SU-DHL-6 (cell line): ENCODE measurements at regions not wholly inside any gene's neighbourhood (a gene's known extent, or its start where the extent isn't known, plus 50 kb on each side); places are given as distances from the start of the nearest gene placed in this dataset.
A peak's percentile ranks its signal among the peaks of the same experiment; 100 is the strongest.

Experiments
- H2AFZ ChIP-seq: fragments of 200-600 bp; sonication (generic); 2 replicates; pipeline ENCODE4 v1.6.1; 2014; ENCODE audit warnings: low read depth, mild to moderate bottlenecking, moderate library complexity, mixed read lengths, antibody characterized with exemption, low read length; ENCODE audit not compliant: severe bottlenecking
- H3F3A ChIP-seq: fragments of 200-600 bp; shearing (Covaris generic); 2 replicates; pipeline ENCODE4 v1.6.0; 2016; ENCODE audit warnings: antibody characterized with exemption, mild to moderate bottlenecking; ENCODE audit not compliant: insufficient read depth
- H3K27ac ChIP-seq: fragments of 200-600 bp; sonication (generic); 2 replicates; pipeline ENCODE4 v1.5.1; 2016; ENCODE audit warnings: low read depth, mild to moderate bottlenecking, low read length, moderate library complexity, mixed read lengths
- H3K27me3 ChIP-seq: fragments of 200-600 bp; sonication (generic), shearing (Covaris generic); 2 replicates; pipeline ENCODE4 v1.6.0; 2014; ENCODE audit warnings: mild to moderate bottlenecking, low read length
- H3K36me3 ChIP-seq: fragments of 200-600 bp; sonication (generic); 2 replicates; pipeline ENCODE4 v1.6.1; 2014; ENCODE audit warnings: mild to moderate bottlenecking, low read length, mixed read lengths
- H3K4me2 ChIP-seq: fragments of 300-600, 200-600 bp; shearing (Covaris generic), sonication (generic); 2 replicates; pipeline ENCODE4 v1.6.0; 2014; ENCODE audit warnings: low read length, low read depth, mild to moderate bottlenecking; ENCODE audit not compliant: poor library complexity, severe bottlenecking
- H3K4me3 ChIP-seq: fragments of 200-600 bp; sonication (generic); 2 replicates; pipeline ENCODE4 v1.5.1; 2014; ENCODE audit warnings: antibody characterized with exemption, low read length, mild to moderate bottlenecking, mixed read lengths; ENCODE audit not compliant: insufficient read depth, poor library complexity, severe bottlenecking
- H3K79me2 ChIP-seq: fragments of 200-600 bp; sonication (generic); 2 replicates; pipeline ENCODE4 v1.6.1; 2014; ENCODE audit warnings: mild to moderate bottlenecking, low read length, moderate library complexity; ENCODE audit not compliant: insufficient read depth
- H3K9ac ChIP-seq: fragments of 200-600 bp; sonication (generic); 2 replicates; pipeline ENCODE4 v1.7.0; 2014; ENCODE audit warnings: mild to moderate bottlenecking, low read length
- H3K9me2 ChIP-seq: fragments of 200-600 bp; sonication (generic); replicated peaks from 2 replicates; pipeline ENCODE4 v1.6.1; 2014; ENCODE audit warnings: low read length; ENCODE audit not compliant: insufficient read depth
- H3K9me3 ChIP-seq: fragments of 200-600 bp; sonication (generic); 2 replicates; pipeline ENCODE4 v1.6.1; 2014; ENCODE audit warnings: low read length, mixed read lengths; ENCODE audit not compliant: insufficient read depth
- H4K20me1 ChIP-seq: fragments of 200-600 bp; sonication (generic); 2 replicates; pipeline ENCODE4 v1.6.1; 2014; ENCODE audit warnings: low read depth, mild to moderate bottlenecking, antibody characterized with exemption, low read length, moderate library complexity, mixed read lengths
- CTCF ChIP-seq: fragments of 200-600 bp; sonication (generic); IDR thresholded peaks from one replicate; pipeline ENCODE4 v1.5.1; 2017; ENCODE audit warnings: antibody characterized with exemption, mild to moderate bottlenecking, low read length, moderate library complexity; ENCODE audit not compliant: insufficient read depth, poor library complexity, severe bottlenecking
- EZH2phosphoT487 ChIP-seq: fragments of 200-600 bp; sonication (generic), shearing (Covaris generic); conservative IDR thresholded peaks from 2 replicates; pipeline ENCODE4 v1.6.1; 2018; ENCODE audit warnings: mild to moderate bottlenecking, antibody characterized with exemption, low read length, moderate library complexity, mixed read lengths

GRCh38 chr4:131207589-131207988 is 1941.5 kb upstream of the PCDH10 start:
- H3K9me3 ChIP-seq = no peaks in the 10 kb centered on the region
- H3K4me2 ChIP-seq = no peak overlapping the region
- no peak for TF ChIP-seq CTCF
- TF ChIP-seq EZH2phosphoT487 = no peak
- H3K79me2 ChIP-seq = no peaks in the 10 kb centered on the region
- H3K4me3 ChIP-seq = no peak overlapping the region
- no peaks in the 10 kb centered on the region for H3K36me3 ChIP-seq
- no peak overlapping the region for H3K9ac ChIP-seq
- no peaks in the 10 kb centered on the region for H3K9me2 ChIP-seq
- no peak overlapping the region for H2AFZ ChIP-seq
- H3K27me3 ChIP-seq = no peaks in the 10 kb centered on the region
- no peaks in the 10 kb centered on the region for H3F3A ChIP-seq
- no peak overlapping the region for H3K27ac ChIP-seq
- no peaks in the 10 kb centered on the region for H4K20me1 ChIP-seq

GRCh38 chr4:131248314-131248713 is 1900.8 kb upstream of the PCDH10 start:
- Histone ChIP-seq H2AFZ (no peak overlapping the region), H3K4me3 (no peak overlapping the region), H3F3A (no peaks in the 10 kb centered on the region), H3K9ac (no peak overlapping the region), H3K4me2 (no peak overlapping the region), H3K9me3 (no peaks in the 10 kb centered on the region), H3K36me3 (no peaks in the 10 kb centered on the region), H3K9me2 (no peaks in the 10 kb centered on the region), H4K20me1 (no peaks in the 10 kb centered on the region), H3K27ac (no peak overlapping the region), H3K27me3 (no peaks in the 10 kb centered on the region), H3K79me2 (no peaks in the 10 kb centered on the region)
- TF ChIP-seq EZH2phosphoT487 = no peak
- no peak for TF ChIP-seq CTCF

- H3K36me3 ChIP-seq = no peaks in the 10 kb centered on the region
- no peaks in the 10 kb centered on the region for H3K9me2 ChIP-seq
- H3K27ac ChIP-seq = no peak overlapping the region
- H3K27me3 ChIP-seq = no peaks in the 10 kb centered on the region
- H3K79me2 ChIP-seq = no peaks in the 10 kb centered on the region
- no peaks in the 10 kb centered on the region for H3F3A ChIP-seq
- TF ChIP-seq CTCF = no peak
- TF ChIP-seq EZH2phosphoT487 = no peak
- H2AFZ ChIP-seq = no peak overlapping the region
- no peaks in the 10 kb centered on the region for H4K20me1 ChIP-seq
- no peak overlapping the region for H3K9ac ChIP-seq
- no peak overlapping the region for H3K4me2 ChIP-seq
- no peak overlapping the region for H3K4me3 ChIP-seq
- H3K9me3 ChIP-seq = no peaks in the 10 kb centered on the region
Measured at GRCh38 chr4:131251321-131251720, 1897.8 kb upstream of the PCDH10 start.

GRCh38 chr4:131257241-131257640 is 1891.9 kb upstream of the PCDH10 start:
- H2AFZ ChIP-seq = peak overlapping the region; percentile 13
- no peaks in the 10 kb centered on the region for H3K36me3 ChIP-seq
- no peak for TF ChIP-seq CTCF
- H3K4me2 ChIP-seq = no peak overlapping the region
- H3K4me3 ChIP-seq = no peak overlapping the region
- H3F3A ChIP-seq = no peaks in the 10 kb centered on the region
- no peaks in the 10 kb centered on the region for H3K27me3 ChIP-seq
- H3K27ac ChIP-seq = no peak overlapping the region
- no peaks in the 10 kb centered on the region for H3K9me3 ChIP-seq
- H3K9ac ChIP-seq = no peak overlapping the region
- no peaks in the 10 kb centered on the region for H4K20me1 ChIP-seq
- H3K79me2 ChIP-seq = no peaks in the 10 kb centered on the region
- H3K9me2 ChIP-seq = no peaks in the 10 kb centered on the region
